HG03060 (cell line): ENCODE measurements at regions not wholly inside any gene's neighbourhood (a gene's known extent, or its start where the extent isn't known, plus 50 kb on each side); places are given as distances from the start of the nearest gene placed in this dataset.

Experiments used
- ATAC-seq: cut with Tn5 transposase; IDR thresholded peaks from one replicate; pipeline ENCODE4 v1.9.1; 2021; ENCODE audit warnings: low read depth, moderate number of reproducible peaks; ENCODE audit not compliant: unreplicated experiment

- ATAC-seq: no peak
Measured at GRCh38 chr11:26076233-26076990, 255.5 kb upstream of the ANO3 start.

- peak; percentile 67 for ATAC-seq
Measured at GRCh38 chr11:26078231-26078821, 253.6 kb upstream of the ANO3 start.

- ATAC-seq: no peak
Measured at GRCh38 chr11:26084313-26084712, 247.6 kb upstream of the ANO3 start.

DNA sequence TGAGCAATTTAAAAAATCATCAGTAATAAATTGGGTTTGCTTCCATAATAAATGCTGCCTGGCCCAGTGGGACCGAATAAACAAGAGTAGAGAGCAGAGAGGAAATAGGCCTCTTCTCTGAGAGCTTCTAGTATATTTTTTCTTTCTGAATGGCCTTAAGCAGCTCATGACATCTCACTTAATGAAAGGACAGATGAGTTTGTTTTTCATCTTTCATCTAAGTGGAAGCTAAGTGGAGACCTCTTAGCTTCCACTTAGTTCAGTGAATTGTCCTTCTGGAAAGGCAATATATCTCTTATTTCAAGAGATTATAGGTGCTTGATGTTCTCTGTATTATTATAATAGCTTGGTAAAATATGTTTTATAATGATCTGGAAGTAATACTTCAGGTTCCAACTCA lies 245.9 kb upstream of the ANO3 start:
- no peak for ATAC-seq

GRCh38 chr11:26087120-26087935 lies 244.6 kb upstream of the ANO3 start:
- ATAC-seq: peak; percentile 97

DNA sequence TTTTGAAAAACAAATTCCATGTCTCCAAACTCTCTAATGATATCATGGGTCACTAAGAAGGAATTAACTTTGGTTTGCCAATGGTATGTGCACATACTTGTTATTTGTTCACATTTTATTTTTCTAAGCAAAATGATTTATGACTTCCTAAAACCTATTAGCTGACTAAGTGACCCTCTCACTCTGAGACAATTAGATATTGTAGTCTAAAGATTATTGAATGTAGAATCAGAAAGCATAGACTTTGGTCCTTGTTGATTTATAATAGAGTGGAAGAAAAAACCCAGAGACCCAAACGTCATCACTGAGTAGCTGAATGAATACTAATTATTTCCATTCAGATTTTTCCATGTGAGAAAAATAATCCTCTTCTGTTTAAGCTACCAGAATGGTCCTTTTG lies 243.5 kb upstream of the ANO3 start:
- no peak for ATAC-seq

- ATAC-seq: no peak
Measured at GRCh38 chr11:26090651-26091050, 241.3 kb upstream of the ANO3 start.

DNA sequence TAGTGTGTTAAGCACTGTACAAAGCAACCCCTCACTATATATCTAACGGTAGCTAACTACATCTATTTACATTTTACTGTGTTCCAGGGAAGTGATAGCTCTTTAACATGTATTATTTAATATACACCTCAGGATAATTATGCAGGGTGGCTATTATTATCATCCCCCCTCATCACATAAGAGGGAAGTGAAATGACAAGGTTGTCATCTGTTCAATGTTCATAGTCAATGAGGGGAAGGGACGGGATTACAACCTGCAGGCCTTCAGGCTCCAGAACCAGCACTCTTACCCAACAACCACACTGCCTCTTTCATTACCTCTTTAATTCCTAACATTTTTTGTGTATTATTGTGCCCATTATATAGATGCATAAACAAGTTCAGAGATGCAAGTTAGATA lies 238.7 kb upstream of the ANO3 start:
- ATAC-seq: no peak

- ATAC-seq: no peak
Measured at GRCh38 chr11:26095340-26095739, 236.6 kb upstream of the ANO3 start.

DNA sequence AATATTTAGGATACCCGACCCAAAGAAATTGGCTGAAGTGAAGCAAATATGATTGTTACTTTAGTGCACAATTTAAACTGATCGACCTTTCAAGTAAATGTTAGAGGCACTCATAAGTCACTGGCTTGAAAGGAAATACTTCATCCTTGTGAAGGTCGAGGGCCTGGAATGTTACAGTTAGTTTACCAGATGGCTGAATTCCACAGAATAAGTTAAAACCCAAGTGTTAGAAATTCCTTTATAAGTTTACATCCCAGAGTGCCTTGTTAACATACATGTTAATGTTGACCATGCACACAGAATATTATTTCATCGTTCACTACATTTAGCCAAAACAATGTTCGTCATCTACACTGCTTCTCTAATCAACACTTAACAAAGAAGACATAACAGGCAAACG lies 235.5 kb upstream of the ANO3 start:
- ATAC-seq: no peak

DNA sequence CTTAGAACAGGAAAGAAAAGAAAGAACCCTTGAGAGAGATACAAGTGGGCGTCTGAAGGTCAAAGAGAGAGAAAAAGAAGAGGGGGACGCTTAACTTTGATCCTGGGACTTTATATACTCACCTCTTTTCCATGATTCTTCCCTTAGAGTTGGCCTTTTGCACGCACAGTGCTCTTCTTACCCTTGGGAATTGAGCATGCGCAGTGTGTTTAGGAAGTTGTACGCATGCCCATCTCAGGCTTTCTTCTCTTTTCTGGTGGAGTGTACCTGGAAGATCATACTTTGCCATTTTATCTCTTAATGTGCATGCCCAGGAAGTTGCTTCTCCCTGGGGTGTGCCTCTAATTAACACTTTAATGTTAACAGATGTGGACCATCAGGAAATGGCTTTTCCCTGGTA lies 229.6 kb upstream of the ANO3 start:
- no peak for ATAC-seq

GRCh38 chr11:26105762-26106423 lies 226.0 kb upstream of the ANO3 start:
- ATAC-seq: no peak

DNA sequence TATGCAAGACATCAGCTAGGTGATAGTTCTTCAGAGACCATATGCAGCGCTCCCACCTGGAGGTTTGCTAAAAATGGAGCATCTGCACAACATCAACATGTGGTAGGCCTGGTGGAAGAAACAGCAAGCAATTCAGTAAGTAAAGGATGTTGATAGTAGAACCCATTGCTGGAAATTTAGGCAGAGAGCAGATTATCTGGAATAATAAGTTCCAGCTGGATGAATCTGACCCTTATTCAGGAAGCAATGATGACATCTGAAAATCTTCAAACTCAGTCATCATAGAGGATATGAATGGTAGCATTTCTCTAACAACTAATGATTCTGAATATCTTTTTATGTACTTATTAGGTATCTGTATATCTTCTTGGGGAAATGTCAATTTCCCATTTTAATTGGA lies 225.2 kb upstream of the ANO3 start:
- ATAC-seq: no peak

GRCh38 chr11:26109658-26110368 lies 222.1 kb upstream of the ANO3 start:
- ATAC-seq: no peak

- ATAC-seq: no peak
Measured at GRCh38 chr11:26112264-26112663, 219.7 kb upstream of the ANO3 start.

DNA sequence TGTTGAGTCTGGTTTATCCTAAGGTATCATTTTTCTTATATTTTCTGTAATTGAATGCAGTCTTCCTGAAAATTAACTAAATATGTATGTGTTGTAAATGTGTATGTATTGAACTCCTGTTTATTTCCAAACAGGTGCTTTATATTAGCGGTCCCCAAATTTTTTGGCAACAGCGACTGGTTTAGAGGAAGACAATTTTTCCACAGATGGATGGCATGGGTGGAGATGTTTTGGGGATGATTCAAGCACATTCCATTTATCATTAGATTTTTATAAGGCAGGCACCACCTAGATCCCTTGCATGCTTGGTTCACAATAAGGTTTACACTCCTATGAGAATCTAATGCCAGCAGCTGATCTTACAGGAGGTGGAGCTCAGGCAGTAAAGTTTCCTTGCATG lies 210.5 kb upstream of the ANO3 start:
- ATAC-seq: no peak

DNA sequence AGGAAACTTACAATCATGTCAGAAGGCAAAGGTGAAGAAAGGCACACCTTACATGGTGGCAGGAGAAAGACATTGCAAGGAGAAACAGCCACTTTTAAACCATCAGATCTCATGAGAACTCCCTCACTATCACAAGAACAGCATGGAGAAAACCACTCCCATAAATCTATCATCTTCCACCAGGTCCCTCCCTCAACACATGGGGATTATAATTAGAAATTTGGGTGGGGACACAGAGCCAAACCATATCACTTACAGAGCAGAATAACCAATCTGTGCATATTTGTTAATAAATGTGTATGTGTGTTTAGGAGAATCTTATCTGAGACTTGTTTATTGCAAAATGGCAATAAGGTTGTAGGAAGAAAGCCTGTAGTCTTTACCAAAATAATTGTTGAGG lies 205.2 kb upstream of the ANO3 start:
- no peak for ATAC-seq

- no peak for ATAC-seq
Measured at GRCh38 chr11:26127336-26127735, 204.6 kb upstream of the ANO3 start.

- no peak for ATAC-seq
Measured at GRCh38 chr11:26131406-26131805, 200.5 kb upstream of the ANO3 start.

DNA sequence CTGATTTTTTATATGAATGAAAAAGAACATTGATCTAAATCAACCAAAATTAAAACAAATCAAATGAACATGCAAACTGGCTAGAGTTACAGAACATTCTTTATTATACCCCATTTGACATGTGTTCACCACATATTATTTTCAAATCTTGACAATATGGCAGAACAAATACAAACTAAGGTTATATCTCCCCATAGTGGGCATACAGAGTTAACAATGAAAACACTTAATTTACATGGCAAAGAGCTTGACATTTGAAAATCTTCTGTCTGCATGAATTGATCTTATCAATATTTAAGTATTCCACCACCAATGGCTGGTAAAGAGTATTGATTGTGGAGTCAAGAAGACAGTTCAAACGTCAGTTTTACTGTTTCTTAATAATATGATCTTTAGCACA lies 197.9 kb upstream of the ANO3 start:
- ATAC-seq: no peak
